MCF 10A (cell line): ENCODE measurements at regions not wholly inside any gene's neighbourhood (a gene's known extent, or its start where the extent isn't known, plus 50 kb on each side); places are given as distances from the start of the nearest gene placed in this dataset.
"Not testable (repeated sequence)": the region's sequence is repeated elsewhere in the genome, so short reads cannot be mapped to it uniquely, and the experiment has no call there.

Experiments used
- BruUV-seq: library from RNA; stranded (reverse); fragments of 400-500 nt; replicated peaks from 2 replicates; lab custom pipeline; 2021; lab: Mats Ljungman, UMichigan
- CTCF ChIA-PET: fragments of 300-600 bp; sonication (Branson Sonifier 250); formaldehyde crosslinking; extraction: SDS; loops from one replicate; lab custom pipeline; 2021; ENCODE audit warnings: antibody characterized with exemption, inconsistent platforms; lab: Yijun Ruan, JAX
- POLR2A ChIA-PET: fragments of 300-600, 350-650 bp; sonication (Branson Sonifier 250); formaldehyde crosslinking; extraction: SDS; loops from one replicate; lab custom pipeline; 2020; ENCODE audit warnings: antibody characterized with exemption, inconsistent platforms; lab: Yijun Ruan, JAX
- DNase-seq: peaks from one replicate; pipeline ENCODE4 v3.0.0-alpha.2; 2018; ENCODE audit not compliant: unreplicated experiment
- H3K27ac Mint-ChIP-seq: one replicate; pipeline ENCODE4 v1.8.0; 2022; ENCODE audit warnings: mild to moderate bottlenecking, low read depth, mixed read lengths; ENCODE audit not compliant: unreplicated experiment
- H3K27me3 Mint-ChIP-seq: one replicate; pipeline ENCODE4 v1.8.0; 2022; ENCODE audit warnings: mixed read lengths; ENCODE audit not compliant: insufficient read depth, unreplicated experiment
- H3K36me3 Mint-ChIP-seq: one replicate; pipeline ENCODE4 v1.8.0; 2022; ENCODE audit warnings: mild to moderate bottlenecking, moderate library complexity, mixed read lengths; ENCODE audit not compliant: insufficient read depth, unreplicated experiment
- H3K4me1 Mint-ChIP-seq: one replicate; pipeline ENCODE4 v1.8.0; 2022; ENCODE audit warnings: mixed read lengths; ENCODE audit not compliant: insufficient read depth, unreplicated experiment
- H3K4me3 Mint-ChIP-seq: one replicate; pipeline ENCODE4 v1.8.0; 2022; ENCODE audit warnings: mild to moderate bottlenecking, moderate library complexity, mixed read lengths; ENCODE audit not compliant: unreplicated experiment
- H3K9me3 Mint-ChIP-seq: one replicate; pipeline ENCODE4 v1.8.0; 2022; ENCODE audit warnings: mixed read lengths; ENCODE audit not compliant: unreplicated experiment
- CTCF ChIP-seq: fragments of 200-600 bp; IDR thresholded peaks from one replicate; pipeline ENCODE4 v1.8.0; 2022; ENCODE audit warnings: antibody characterized with exemption, mild to moderate bottlenecking; ENCODE audit not compliant: unreplicated experiment
- intact Hi-C: fragments of 100-400 bp; cut with micrococcal nuclease; formaldehyde crosslinking; loops from 2 replicates; pipeline ENCODE4 v1.14.1; 2022

GRCh38 chr3:161940621-161940965, 444.0 kb downstream of the OTOL1 start:
- H3K4me3 Mint-ChIP-seq, result no peak overlapping the region
- peaks cover 13% of the 10 kb centered on the region for H3K9me3 Mint-ChIP-seq
- no peaks in the 10 kb centered on the region for H3K36me3 Mint-ChIP-seq
- POLR2A ChIA-PET, result no interaction called here
- BruUV-seq, result no TSS peak
- CTCF ChIA-PET, result no interaction called here
- no peak overlapping the region for H3K27ac Mint-ChIP-seq
- H3K27me3 Mint-ChIP-seq, result no peaks in the 10 kb centered on the region
- intact Hi-C loops, result no loop called here
- no peak for TF ChIP-seq CTCF
- no peaks in the 10 kb centered on the region for H3K4me1 Mint-ChIP-seq
- DNase-seq, result no peak

GRCh38 chr3:161941891-161942290, 445.3 kb downstream of the OTOL1 start:
- no peaks in the 10 kb centered on the region for H3K27me3 Mint-ChIP-seq
- BruUV-seq, result no TSS peak
- no peak overlapping the region for H3K4me3 Mint-ChIP-seq
- H3K27ac Mint-ChIP-seq, result no peak overlapping the region
- CTCF ChIA-PET, result interaction anchor here (0.7 kb wide), 1 partner anchor 911 kb away, joined by 3 read pairs; no protein-coding TSS in a partner anchor
- H3K9me3 Mint-ChIP-seq, result peaks cover 6% of the 10 kb centered on the region
- no peaks in the 10 kb centered on the region for H3K4me1 Mint-ChIP-seq
- DNase-seq, result no peak
- intact Hi-C loops, result no loop called here
- POLR2A ChIA-PET, result no interaction called here
- H3K36me3 Mint-ChIP-seq, result no peaks in the 10 kb centered on the region
- TF ChIP-seq CTCF, result no peak

GRCh38 chr3:161943801-161944345, 447.3 kb downstream of the OTOL1 start:
- H3K4me3 Mint-ChIP-seq, CTCF ChIA-PET, H3K9me3 Mint-ChIP-seq, DNase-seq, H3K36me3 Mint-ChIP-seq, intact Hi-C loops, H3K27ac Mint-ChIP-seq, H3K4me1 Mint-ChIP-seq, BruUV-seq, H3K27me3 Mint-ChIP-seq: not testable (repeated sequence)
- POLR2A ChIA-PET, result interaction anchor here (0.6 kb wide), 1 partner anchor 387 kb away, joined by 3 read pairs; no protein-coding TSS in a partner anchor

GRCh38 chr3:161946443-161946960, 449.9 kb downstream of the OTOL1 start:
- Mint-ChIP-seq H3K4me3 (no peak overlapping the region), H3K9me3 (peaks cover 11% of the 10 kb centered on the region), H3K36me3 (no peaks in the 10 kb centered on the region), H3K27ac (no peak overlapping the region), H3K27me3 (no peaks in the 10 kb centered on the region), H3K4me1 (no peaks in the 10 kb centered on the region)
- BruUV-seq, result no TSS peak
- TF ChIP-seq CTCF, result no peak
- no peak for DNase-seq
- intact Hi-C loops, result no loop called here
- POLR2A ChIA-PET, result no interaction called here
- CTCF ChIA-PET, result no interaction called here
